HCT116 (cell line): ENCODE measurements at regions not wholly inside any gene's neighbourhood (a gene's known extent, or its start where the extent isn't known, plus 50 kb on each side); places are given as distances from the start of the nearest gene placed in this dataset.

Experiments
- ATAC-seq: fragments of 200-7000 bp; cut with Tn5 transposase; 2 replicates; pipeline ENCODE4 v1.9.1; 2020; ENCODE audit warnings: mild to moderate bottlenecking, moderate library complexity
- BruUV-seq: library from RNA; stranded (reverse); fragments of 400-500 nt; replicated peaks from 2 replicates; lab custom pipeline; 2021; lab: Mats Ljungman, UMichigan
- CTCF ChIA-PET: fragments of 300-600 bp; sonication (Branson Sonifier 250); formaldehyde crosslinking; loops from one replicate; lab custom pipeline; 2021; ENCODE audit warnings: antibody characterized with exemption; lab: Charles Lee
- POLR2A ChIA-PET: fragments of 300-600, 350-600 bp; sonication (Branson Sonifier 250); formaldehyde crosslinking; loops from one replicate; lab custom pipeline; 2021; ENCODE audit warnings: antibody characterized with exemption; lab: Charles Lee
- RAD21 ChIA-PET, 2 experiments: fragments of 300-600 bp; sonication (Branson Sonifier 250); formaldehyde crosslinking; loops; one replicate each; lab custom pipeline; 2023; ENCODE audit warnings: low total read pairs in 2 of 2; ENCODE audit not compliant: uncharacterized antibody in 2 of 2, unreplicated experiment in 2 of 2, low non-redundant PET in 1 of 2; lab: Charles Lee
- DNase-seq: peaks from one replicate; pipeline ENCODE4 v3.0.0-alpha.2; 2010; ENCODE audit warnings: low read depth, low spot score
- H2AFZ ChIP-seq: fragments of 200-600 bp; shearing (Covaris generic), sonication (generic); 2 replicates; pipeline ENCODE4 v1.6.1; 2017; ENCODE audit warnings: low read depth, mixed run types, mixed read lengths, antibody characterized with exemption, low read length; ENCODE audit not compliant: poor library complexity, severe bottlenecking
- H3K27ac ChIP-seq: 2 replicates; pipeline ENCODE4 v1.5.1; 2012; ENCODE audit warnings: low read depth, low read length
- H3K27me3 ChIP-seq: fragments of 200-600 bp; sonication (generic); 2 replicates; pipeline ENCODE4 v1.6.1; 2016; ENCODE audit warnings: mixed run types, low read length, mixed read lengths; ENCODE audit not compliant: insufficient read depth
- H3K36me3 ChIP-seq, 2 experiments: fragments of 200-500 bp in 1 of 2; fragments of 200-600 bp in 1 of 2; sonication (Bioruptor generic) in 1 of 2; sonication (generic) in 1 of 2; 2 replicates each; pipeline versions ENCODE4 v1.5.1 to v1.6.1; 2014 to 2016; ENCODE audit warnings: low read length in 2 of 2, inconsistent platforms in 1 of 2, mixed read lengths in 1 of 2, mixed run types in 1 of 2; ENCODE audit not compliant: insufficient read depth in 2 of 2, control insufficient read depth in 1 of 2
- H3K4me1 ChIP-seq, 2 experiments: fragments of 200-600 bp in 1 of 2; sonication (generic) in 1 of 2; 2 replicates each; pipeline versions ENCODE4 v1.5.1 to v1.6.1; 2012 to 2017; ENCODE audit warnings: low read length in 2 of 2, inconsistent platforms in 1 of 2, mild to moderate bottlenecking in 1 of 2, mixed read lengths in 1 of 2, mixed run types in 1 of 2, moderate library complexity in 1 of 2; ENCODE audit not compliant: insufficient read depth in 2 of 2, control insufficient read depth in 1 of 2
- H3K4me2 ChIP-seq: fragments of 200-600 bp; sonication (generic); 2 replicates; pipeline ENCODE4 v1.6.1; 2017; ENCODE audit warnings: mixed run types, low read length, mixed read lengths
- H3K4me3 ChIP-seq, 2 experiments: fragments of 200-600 bp in 1 of 2; sonication (generic) in 1 of 2; replicated peaks in 1 of 2; 2 replicates each; pipeline ENCODE4 v1.5.1; 2011 to 2016; ENCODE audit warnings: low read length in 2 of 2, control low read depth in 1 of 2, low read depth in 1 of 2, mild to moderate bottlenecking in 1 of 2, mixed read lengths in 1 of 2, mixed run types in 1 of 2
- H3K79me2 ChIP-seq: fragments of 200-600 bp; sonication (generic); 2 replicates; pipeline ENCODE4 v1.6.1; 2017; ENCODE audit warnings: mild to moderate bottlenecking, mixed run types, low read length, moderate library complexity, mixed read lengths; ENCODE audit not compliant: insufficient read depth
- H3K9ac ChIP-seq: fragments of 200-600 bp; sonication (generic); 2 replicates; pipeline ENCODE4 v1.6.1; 2016; ENCODE audit warnings: low read length, mixed read lengths
- H3K9me2 ChIP-seq: fragments of 200-600 bp; sonication (generic), shearing (Covaris generic); 2 replicates; pipeline ENCODE4 v1.6.1; 2017; ENCODE audit warnings: mixed run types, mild to moderate bottlenecking, moderate library complexity; ENCODE audit not compliant: insufficient read depth
- H3K9me3 ChIP-seq, 2 experiments: fragments of 200-500 bp in 1 of 2; fragments of 200-600 bp in 1 of 2; sonication (Bioruptor generic) in 1 of 2; sonication (generic) in 1 of 2; 2 replicates each; pipeline ENCODE4 v1.6.1; 2014 to 2017; ENCODE audit warnings: low read length in 2 of 2, mixed read lengths in 2 of 2, inconsistent platforms in 1 of 2, low read depth in 1 of 2, mild to moderate bottlenecking in 1 of 2, mixed run types in 1 of 2, moderate library complexity in 1 of 2; ENCODE audit not compliant: control insufficient read depth in 1 of 2, insufficient read depth in 1 of 2
- H4K20me1 ChIP-seq: fragments of 200-600 bp; sonication (generic), shearing (Covaris generic); 2 replicates; pipeline ENCODE4 v1.6.1; 2017; ENCODE audit warnings: mixed run types, mild to moderate bottlenecking, moderate library complexity; ENCODE audit not compliant: insufficient read depth
- CEBPB ChIP-seq: IDR thresholded peaks from 2 replicates; pipeline ENCODE4 v1.6.1; 2012; ENCODE audit warnings: low read depth
- EGR1 ChIP-seq: IDR thresholded peaks from 2 replicates; pipeline ENCODE4 v1.6.1; 2012; ENCODE audit warnings: low read depth
- FOSL1 ChIP-seq: IDR thresholded peaks from 2 replicates; pipeline ENCODE4 v1.6.1; 2012; ENCODE audit warnings: low read depth
- JUND ChIP-seq: IDR thresholded peaks from 2 replicates; pipeline ENCODE4 v1.6.1; 2012
- RAD21 ChIP-seq: IDR thresholded peaks from 2 replicates; pipeline ENCODE4 v1.6.1; 2012; ENCODE audit warnings: low read depth, mild to moderate bottlenecking
- SIN3A ChIP-seq: IDR thresholded peaks from 2 replicates; pipeline ENCODE4 v1.6.1; 2012; ENCODE audit warnings: low read depth
- SP1 ChIP-seq: IDR thresholded peaks from 2 replicates; pipeline ENCODE4 v1.6.1; 2012; ENCODE audit warnings: low read depth
- SRF ChIP-seq: IDR thresholded peaks from 2 replicates; pipeline ENCODE4 v1.6.1; 2012; ENCODE audit warnings: low read depth
- TCF7L2 ChIP-seq: IDR thresholded peaks from 2 replicates; pipeline ENCODE4 v1.7.0; 2011; ENCODE audit warnings: borderline replicate concordance, inconsistent platforms; ENCODE audit not compliant: insufficient read depth, insufficient read length; ENCODE audit errors: extremely low read depth
- ZNF274 ChIP-seq: fragments of 200-500 bp; sonication (Bioruptor generic); IDR thresholded peaks from 2 replicates; pipeline ENCODE4 v1.6.1; 2014; ENCODE audit warnings: mild to moderate bottlenecking, low read depth, low read length, inconsistent platforms
- intact Hi-C: fragments of 100-400 bp; cut with micrococcal nuclease; formaldehyde crosslinking; loops from 2 replicates; pipeline ENCODE4 v1.10.0; 2022
- TF ChIP-seq, protein P1 (sequence below), 3 experiments: fragments of 200-600 bp in 1 of 3; sonication (generic) in 1 of 3; IDR thresholded peaks in 2 of 3; conservative IDR thresholded peaks in 1 of 3; 2 replicates each; pipeline ENCODE4 v1.5.1; 2012 to 2017; ENCODE audit warnings: low read depth in 2 of 3, low read length in 2 of 3, antibody characterized with exemption in 1 of 3, borderline replicate concordance in 1 of 3, control low read depth in 1 of 3, mild to moderate bottlenecking in 1 of 3, mixed read lengths in 1 of 3, mixed run types in 1 of 3, moderate library complexity in 1 of 3; ENCODE audit not compliant: insufficient read depth in 1 of 3
- TF ChIP-seq, protein P2 (sequence below): IDR thresholded peaks from 2 replicates; pipeline ENCODE4 v1.6.1; 2012; ENCODE audit warnings: low read depth
- TF ChIP-seq, protein P3 (sequence below): IDR thresholded peaks from 2 replicates; pipeline ENCODE4 v1.6.1; 2012
- TF ChIP-seq, protein P4 (sequence below): IDR thresholded peaks from 2 replicates; pipeline ENCODE4 v1.6.1; 2011; ENCODE audit warnings: mild to moderate bottlenecking, low read length, moderate library complexity; ENCODE audit not compliant: insufficient replicate concordance; ENCODE audit errors: extremely low read depth

DNA sequence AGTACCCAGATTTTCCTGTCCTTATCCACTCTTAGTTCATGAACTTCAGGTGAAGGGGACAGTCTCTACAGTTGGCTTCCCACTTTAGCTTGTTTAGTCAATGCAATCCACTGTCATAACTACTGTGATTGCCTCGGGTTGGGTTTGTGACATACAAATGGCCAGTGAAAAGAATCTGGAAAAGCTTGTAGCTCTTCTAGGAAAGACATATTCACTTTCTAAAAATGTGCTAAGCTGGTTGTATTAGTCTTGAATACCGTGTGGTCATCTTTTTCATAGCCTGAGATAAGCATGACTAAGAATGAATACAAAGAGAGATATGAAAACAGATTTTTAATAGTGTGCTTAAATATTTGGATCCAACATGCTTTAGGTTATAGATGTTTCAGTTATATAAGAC, 1443.5 kb upstream of the IGFBP7 start:
- no peaks in the 10 kb centered on the region for H4K20me1 ChIP-seq
- CTCF ChIA-PET: no interaction called here
- H3K4me2 ChIP-seq: no peak overlapping the region
- no peak overlapping the region for H3K27ac ChIP-seq
- intact Hi-C loops: no loop called here
- H3K9me3 ChIP-seq: peaks cover 7 to 28% of the 10 kb centered on the region in 2 experiments; a peak in 3 of 4 replicates
- H3K4me1 ChIP-seq: no peaks in the 10 kb centered on the region
- H3K9me2 ChIP-seq: no peaks in the 10 kb centered on the region
- POLR2A ChIA-PET: no interaction called here
- H3K27me3 ChIP-seq: no peaks in the 10 kb centered on the region
- BruUV-seq: no TSS peak
- ATAC-seq: no peak
- no peak overlapping the region for H3K4me3 ChIP-seq
- no peaks in the 10 kb centered on the region for H3K36me3 ChIP-seq
- DNase-seq: no peak
- TF ChIP-seq, protein P1, sequence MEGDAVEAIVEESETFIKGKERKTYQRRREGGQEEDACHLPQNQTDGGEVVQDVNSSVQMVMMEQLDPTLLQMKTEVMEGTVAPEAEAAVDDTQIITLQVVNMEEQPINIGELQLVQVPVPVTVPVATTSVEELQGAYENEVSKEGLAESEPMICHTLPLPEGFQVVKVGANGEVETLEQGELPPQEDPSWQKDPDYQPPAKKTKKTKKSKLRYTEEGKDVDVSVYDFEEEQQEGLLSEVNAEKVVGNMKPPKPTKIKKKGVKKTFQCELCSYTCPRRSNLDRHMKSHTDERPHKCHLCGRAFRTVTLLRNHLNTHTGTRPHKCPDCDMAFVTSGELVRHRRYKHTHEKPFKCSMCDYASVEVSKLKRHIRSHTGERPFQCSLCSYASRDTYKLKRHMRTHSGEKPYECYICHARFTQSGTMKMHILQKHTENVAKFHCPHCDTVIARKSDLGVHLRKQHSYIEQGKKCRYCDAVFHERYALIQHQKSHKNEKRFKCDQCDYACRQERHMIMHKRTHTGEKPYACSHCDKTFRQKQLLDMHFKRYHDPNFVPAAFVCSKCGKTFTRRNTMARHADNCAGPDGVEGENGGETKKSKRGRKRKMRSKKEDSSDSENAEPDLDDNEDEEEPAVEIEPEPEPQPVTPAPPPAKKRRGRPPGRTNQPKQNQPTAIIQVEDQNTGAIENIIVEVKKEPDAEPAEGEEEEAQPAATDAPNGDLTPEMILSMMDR (IDR thresholded peaks at IDR 0.05 in 2 of 3, conservative IDR thresholded peaks at IDR 0.05 in 1 of 3; ENCODE audit: borderline replicate concordance in 1 of 3, insufficient read depth in 1 of 3, low read depth in 2 of 3, low read length in 2 of 3): no peak
- TF ChIP-seq CEBPB (no peak), SIN3A (no peak), EGR1 (no peak)
- no peak overlapping the region for H2AFZ ChIP-seq
- H3K79me2 ChIP-seq: no peaks in the 10 kb centered on the region
- RAD21 ChIA-PET: no interaction called here
- H3K9ac ChIP-seq: no peak overlapping the region

DNA sequence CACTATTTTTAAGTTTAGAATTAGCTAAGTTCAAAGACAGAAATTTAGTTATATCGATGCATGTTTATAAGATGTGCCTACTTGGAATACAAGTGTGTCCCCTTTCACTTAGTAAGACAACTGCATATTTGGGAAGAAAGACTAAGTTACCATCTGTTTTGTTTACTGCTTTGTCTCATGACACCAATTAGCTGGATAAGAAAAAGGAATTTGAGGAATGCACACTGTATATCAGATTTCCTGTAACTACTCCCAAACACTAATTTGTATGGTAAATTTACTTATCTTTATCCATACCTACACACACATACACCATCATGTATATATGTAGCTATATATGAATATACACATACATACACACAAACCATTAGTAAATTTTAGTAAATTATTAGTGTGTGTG, 1442.8 kb upstream of the IGFBP7 start:
- ChIA-PET RAD21 (no interaction called here), POLR2A (no interaction called here), CTCF (no interaction called here)
- Histone ChIP-seq H3K36me3 (no peaks in the 10 kb centered on the region), H3K9me3 (peaks cover 7 to 29% of the 10 kb centered on the region in 2 experiments; a peak in 3 of 4 replicates), H3K27ac (no peak overlapping the region), H4K20me1 (no peaks in the 10 kb centered on the region), H3K79me2 (no peaks in the 10 kb centered on the region), H3K27me3 (no peaks in the 10 kb centered on the region), H3K4me3 (no peak overlapping the region), H3K9me2 (no peaks in the 10 kb centered on the region), H2AFZ (no peak overlapping the region), H3K4me2 (no peak overlapping the region), H3K4me1 (no peaks in the 10 kb centered on the region), H3K9ac (no peak overlapping the region)
- DNase-seq: no peak
- intact Hi-C loops: no loop called here
- ATAC-seq: no peak
- TF ChIP-seq JUND: no peak
- TF ChIP-seq, protein P2, sequence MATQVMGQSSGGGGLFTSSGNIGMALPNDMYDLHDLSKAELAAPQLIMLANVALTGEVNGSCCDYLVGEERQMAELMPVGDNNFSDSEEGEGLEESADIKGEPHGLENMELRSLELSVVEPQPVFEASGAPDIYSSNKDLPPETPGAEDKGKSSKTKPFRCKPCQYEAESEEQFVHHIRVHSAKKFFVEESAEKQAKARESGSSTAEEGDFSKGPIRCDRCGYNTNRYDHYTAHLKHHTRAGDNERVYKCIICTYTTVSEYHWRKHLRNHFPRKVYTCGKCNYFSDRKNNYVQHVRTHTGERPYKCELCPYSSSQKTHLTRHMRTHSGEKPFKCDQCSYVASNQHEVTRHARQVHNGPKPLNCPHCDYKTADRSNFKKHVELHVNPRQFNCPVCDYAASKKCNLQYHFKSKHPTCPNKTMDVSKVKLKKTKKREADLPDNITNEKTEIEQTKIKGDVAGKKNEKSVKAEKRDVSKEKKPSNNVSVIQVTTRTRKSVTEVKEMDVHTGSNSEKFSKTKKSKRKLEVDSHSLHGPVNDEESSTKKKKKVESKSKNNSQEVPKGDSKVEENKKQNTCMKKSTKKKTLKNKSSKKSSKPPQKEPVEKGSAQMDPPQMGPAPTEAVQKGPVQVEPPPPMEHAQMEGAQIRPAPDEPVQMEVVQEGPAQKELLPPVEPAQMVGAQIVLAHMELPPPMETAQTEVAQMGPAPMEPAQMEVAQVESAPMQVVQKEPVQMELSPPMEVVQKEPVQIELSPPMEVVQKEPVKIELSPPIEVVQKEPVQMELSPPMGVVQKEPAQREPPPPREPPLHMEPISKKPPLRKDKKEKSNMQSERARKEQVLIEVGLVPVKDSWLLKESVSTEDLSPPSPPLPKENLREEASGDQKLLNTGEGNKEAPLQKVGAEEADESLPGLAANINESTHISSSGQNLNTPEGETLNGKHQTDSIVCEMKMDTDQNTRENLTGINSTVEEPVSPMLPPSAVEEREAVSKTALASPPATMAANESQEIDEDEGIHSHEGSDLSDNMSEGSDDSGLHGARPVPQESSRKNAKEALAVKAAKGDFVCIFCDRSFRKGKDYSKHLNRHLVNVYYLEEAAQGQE: no peak
- no peak for TF ChIP-seq ZNF274
- no peak for TF ChIP-seq TCF7L2
- TF ChIP-seq SP1: no peak
- TF ChIP-seq EGR1: no peak
- TF ChIP-seq RAD21: no peak
- no peak for TF ChIP-seq FOSL1
- TF ChIP-seq, protein P3, sequence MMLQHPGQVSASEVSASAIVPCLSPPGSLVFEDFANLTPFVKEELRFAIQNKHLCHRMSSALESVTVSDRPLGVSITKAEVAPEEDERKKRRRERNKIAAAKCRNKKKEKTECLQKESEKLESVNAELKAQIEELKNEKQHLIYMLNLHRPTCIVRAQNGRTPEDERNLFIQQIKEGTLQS: no peak
- TF ChIP-seq SRF: no peak
- TF ChIP-seq, protein P4, sequence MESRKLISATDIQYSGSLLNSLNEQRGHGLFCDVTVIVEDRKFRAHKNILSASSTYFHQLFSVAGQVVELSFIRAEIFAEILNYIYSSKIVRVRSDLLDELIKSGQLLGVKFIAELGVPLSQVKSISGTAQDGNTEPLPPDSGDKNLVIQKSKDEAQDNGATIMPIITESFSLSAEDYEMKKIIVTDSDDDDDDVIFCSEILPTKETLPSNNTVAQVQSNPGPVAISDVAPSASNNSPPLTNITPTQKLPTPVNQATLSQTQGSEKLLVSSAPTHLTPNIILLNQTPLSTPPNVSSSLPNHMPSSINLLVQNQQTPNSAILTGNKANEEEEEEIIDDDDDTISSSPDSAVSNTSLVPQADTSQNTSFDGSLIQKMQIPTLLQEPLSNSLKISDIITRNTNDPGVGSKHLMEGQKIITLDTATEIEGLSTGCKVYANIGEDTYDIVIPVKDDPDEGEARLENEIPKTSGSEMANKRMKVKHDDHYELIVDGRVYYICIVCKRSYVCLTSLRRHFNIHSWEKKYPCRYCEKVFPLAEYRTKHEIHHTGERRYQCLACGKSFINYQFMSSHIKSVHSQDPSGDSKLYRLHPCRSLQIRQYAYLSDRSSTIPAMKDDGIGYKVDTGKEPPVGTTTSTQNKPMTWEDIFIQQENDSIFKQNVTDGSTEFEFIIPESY: no peak
- BruUV-seq: no TSS peak
